ENCODE measurements at regions not wholly inside any gene's neighbourhood (a gene's known extent, or its start where the extent isn't known, plus 50 kb on each side); places are given as distances from the start of the nearest gene placed in this dataset.
"Not testable (repeated sequence)": the region's sequence is repeated elsewhere in the genome, so short reads cannot be mapped to it uniquely, and the experiment has no call there.

- Mint-ChIP-seq H3K27me3 (peaks cover 2% of the 10 kb centered on the region), H3K9me3 (no peaks in the 10 kb centered on the region), H3K36me3 (no peaks in the 10 kb centered on the region), H3K27ac (no peak overlapping the region), H3K4me1 (no peaks in the 10 kb centered on the region), H3K4me3 (no peak overlapping the region)
Observed at GRCh38 chrX:15056044-15056443, 182.8 kb downstream of the MOSPD2 start.

- no peaks in the 10 kb centered on the region for H3K36me3 Mint-ChIP-seq
- H3K4me3 Mint-ChIP-seq = no peak overlapping the region
- no peaks in the 10 kb centered on the region for H3K9me3 Mint-ChIP-seq
- no peaks in the 10 kb centered on the region for H3K4me1 Mint-ChIP-seq
- H3K27me3 Mint-ChIP-seq = peaks cover 2% of the 10 kb centered on the region
- no peak overlapping the region for H3K27ac Mint-ChIP-seq
Observed at GRCh38 chrX:15055146-15055930, 182.1 kb downstream of the MOSPD2 start.

GRCh38 chrX:15050395-15050794 lies 177.2 kb downstream of the MOSPD2 start:
- H3K4me1 Mint-ChIP-seq = no peaks in the 10 kb centered on the region
- H3K27me3 Mint-ChIP-seq = peaks cover 1% of the 10 kb centered on the region
- H3K4me3 Mint-ChIP-seq = no peak overlapping the region
- H3K36me3 Mint-ChIP-seq = no peaks in the 10 kb centered on the region
- H3K27ac Mint-ChIP-seq = no peak overlapping the region
- H3K9me3 Mint-ChIP-seq = no peaks in the 10 kb centered on the region

- Mint-ChIP-seq H3K4me3 (no peak overlapping the region), H3K9me3 (no peaks in the 10 kb centered on the region), H3K27ac (no peak overlapping the region), H3K4me1 (no peaks in the 10 kb centered on the region), H3K27me3 (no peaks in the 10 kb centered on the region), H3K36me3 (no peaks in the 10 kb centered on the region)
Observed at GRCh38 chrX:15043538-15043937, 170.3 kb downstream of the MOSPD2 start.

- no peaks in the 10 kb centered on the region for H3K36me3 Mint-ChIP-seq
Observed at GRCh38 chrX:15033917-15034316, 160.7 kb downstream of the MOSPD2 start.

GRCh38 chrX:15017491-15017890 lies 144.3 kb downstream of the MOSPD2 start:
- Mint-ChIP-seq H3K27me3 (no peaks in the 10 kb centered on the region), H3K36me3 (no peaks in the 10 kb centered on the region), H3K4me3 (no peak overlapping the region), H3K9me3 (no peaks in the 10 kb centered on the region), H3K27ac (no peak overlapping the region), H3K4me1 (no peaks in the 10 kb centered on the region)

More at GRCh38 chrX:15033917-15034316, 160.7 kb downstream of the MOSPD2 start:
- H3K27ac Mint-ChIP-seq = no peak overlapping the region
- H3K4me3 Mint-ChIP-seq = no peak overlapping the region
- H3K4me1 Mint-ChIP-seq = peaks cover 7% of the 10 kb centered on the region
- no peaks in the 10 kb centered on the region for H3K9me3 Mint-ChIP-seq
- no peaks in the 10 kb centered on the region for H3K27me3 Mint-ChIP-seq

- Mint-ChIP-seq H3K36me3 (no peaks in the 10 kb centered on the region), H3K9me3 (no peaks in the 10 kb centered on the region), H3K4me3 (no peak overlapping the region), H3K4me1 (no peaks in the 10 kb centered on the region), H3K27me3 (no peaks in the 10 kb centered on the region), H3K27ac (no peak overlapping the region)
Observed at GRCh38 chrX:15016051-15016450, 142.8 kb downstream of the MOSPD2 start.

GRCh38 chrX:15014281-15014680 lies 141.1 kb downstream of the MOSPD2 start:
- H3K4me3 Mint-ChIP-seq = no peak overlapping the region
- no peaks in the 10 kb centered on the region for H3K27me3 Mint-ChIP-seq
- H3K27ac Mint-ChIP-seq = no peak overlapping the region
- H3K9me3 Mint-ChIP-seq = no peaks in the 10 kb centered on the region
- no peaks in the 10 kb centered on the region for H3K4me1 Mint-ChIP-seq
- H3K36me3 Mint-ChIP-seq = no peaks in the 10 kb centered on the region

- H3K36me3 Mint-ChIP-seq = no peaks in the 10 kb centered on the region
- H3K27me3 Mint-ChIP-seq = no peaks in the 10 kb centered on the region
- H3K27ac Mint-ChIP-seq = no peak overlapping the region
- H3K4me3 Mint-ChIP-seq = no peak overlapping the region
- H3K4me1 Mint-ChIP-seq = no peaks in the 10 kb centered on the region
- no peaks in the 10 kb centered on the region for H3K9me3 Mint-ChIP-seq
Observed at GRCh38 chrX:15013461-15013860, 140.2 kb downstream of the MOSPD2 start.

GRCh38 chrX:14997271-14997670 lies 124.0 kb downstream of the MOSPD2 start:
- Mint-ChIP-seq H3K27ac (no peak overlapping the region), H3K4me1 (no peaks in the 10 kb centered on the region), H3K36me3 (no peaks in the 10 kb centered on the region), H3K4me3 (no peak overlapping the region), H3K9me3 (no peaks in the 10 kb centered on the region), H3K27me3 (peaks cover 2% of the 10 kb centered on the region)

GRCh38 chrX:14984425-14984824 lies 111.2 kb downstream of the MOSPD2 start:
- not testable (repeated sequence) for H3K4me1 Mint-ChIP-seq, H3K4me3 Mint-ChIP-seq, H3K27me3 Mint-ChIP-seq, H3K27ac Mint-ChIP-seq, H3K9me3 Mint-ChIP-seq, H3K36me3 Mint-ChIP-seq
